ENCODE measurements at regions not wholly inside any gene's neighbourhood (a gene's known extent, or its start where the extent isn't known, plus 50 kb on each side); places are given as distances from the start of the nearest gene placed in this dataset.

DNA sequence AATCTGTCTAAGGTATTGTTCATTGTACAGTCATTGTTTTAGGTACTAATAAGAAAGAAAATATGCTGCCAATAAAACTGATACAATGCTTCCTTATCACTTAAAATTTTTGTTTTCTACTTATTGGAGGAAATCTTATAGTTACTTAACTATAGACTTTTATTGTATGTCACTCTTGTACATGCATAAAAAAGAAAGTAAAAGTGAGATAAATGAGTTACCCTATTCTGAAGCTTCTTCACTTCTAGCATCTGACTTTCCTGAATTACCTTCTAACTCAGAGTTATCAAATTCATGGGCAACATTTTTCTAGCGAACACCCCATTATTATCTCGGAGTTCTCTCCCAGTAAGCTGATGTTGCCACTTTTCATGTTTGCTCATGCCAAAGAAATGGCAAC is 504.9 kb downstream of the SH2D4B start:
- CTCF ChIA-PET (ENCODE audit: low intra/inter-chr PET ratio, low total read pairs), result no interaction called here
- in situ Hi-C loops (cut with HindIII; ENCODE audit: extremely low pct_ligation_motif_present, low pct_unique_long_range_greater_than_20kb), result no loop called here
- DNase-seq (ENCODE audit: low spot score) (no peak), ATAC-seq (no peak), FAIRE-seq (no peak)
- H3K9me3 ChIP-seq (ENCODE audit: low read length), result no peaks in the 10 kb centered on the region
- H3K79me2 ChIP-seq (ENCODE audit: insufficient read depth, low read length), result no peaks in the 10 kb centered on the region
- POLR2A ChIA-PET, result no interaction called here
- no peak overlapping the region for H2AFZ ChIP-seq (ENCODE audit: low read length)
- H3K9ac ChIP-seq (ENCODE audit: insufficient read depth, low read depth, low read length), result no peak overlapping the region
- no peaks in the 10 kb centered on the region for H3K4me1 ChIP-seq (ENCODE audit: insufficient read depth, low read length)
- H3K27ac ChIP-seq (ENCODE audit: extremely low read length, insufficient read depth, low read length), result no peak overlapping the region
- 0% methylated on average over 2 of the region's 2 CpGs for WGBS (ENCODE audit: low lambda C conversion rate)
- no peaks in the 10 kb centered on the region for H3K27me3 ChIP-seq (ENCODE audit: control insufficient read depth in 1 of 2, insufficient read depth in 2 of 2, low read length in 2 of 2)
- no peak overlapping the region for H3K4me3 ChIP-seq (replicated peaks in 1 of 3; ENCODE audit: insufficient read depth in 1 of 3, low read depth in 2 of 3, low read length in 3 of 3)
- no peak overlapping the region for H3K4me2 ChIP-seq (ENCODE audit: low read depth, low read length)
- TF ChIP-seq NR1H2 (CRISPR knock-in tag; IDR thresholded peaks at IDR 0.05; ENCODE audit: borderline replicate concordance, low read depth), result no peak
- no peak for TF ChIP-seq ZNF781 (CRISPR knock-in tag; IDR thresholded peaks at IDR 0.05; ENCODE audit: borderline replicate concordance, not compliant biosample characterization)
- TF ChIP-seq MTA1 (CRISPR knock-in tag; IDR thresholded peaks at IDR 0.05; ENCODE audit: borderline replicate concordance), result no peak
- no peak for TF ChIP-seq CHD2 (IDR thresholded peaks at IDR 0.05; ENCODE audit: low read depth, low read length)
- TF ChIP-seq ERF (CRISPR knock-in tag; IDR thresholded peaks at IDR 0.05), result no peak
- no peak for TF ChIP-seq ZC3H4 (CRISPR knock-in tag; IDR thresholded peaks at IDR 0.05; ENCODE audit: borderline replicate concordance)
- TF ChIP-seq KDM1A (CRISPR knock-in tag; IDR thresholded peaks at IDR 0.05), result no peak
- no peak for TF ChIP-seq SRSF9 (IDR thresholded peaks at IDR 0.05; ENCODE audit: borderline replicate concordance, insufficient read depth, low read depth, low read length, poor library complexity, severe bottlenecking)
- no peak for TF ChIP-seq RARG (CRISPR knock-in tag; IDR thresholded peaks at IDR 0.05; ENCODE audit: low read depth)
- TF ChIP-seq TCF12 (IDR thresholded peaks at IDR 0.05), result no peak
- TF ChIP-seq TCF12 (CRISPR knock-in tag; IDR thresholded peaks at IDR 0.05), result no peak
- H4K20me1 ChIP-seq (ENCODE audit: insufficient read depth, low read length), result no peaks in the 10 kb centered on the region
- intact Hi-C loops (cut with micrococcal nuclease; ENCODE audit: unreplicated experiment), result no loop called here
- no TSS peak for BruUV-seq (replicated peaks)
- H3K36me3 ChIP-seq (replicated peaks in 1 of 2; ENCODE audit: control insufficient read depth in 1 of 2, insufficient read depth in 2 of 2, low read length in 2 of 2), result no peaks in the 10 kb centered on the region

DNA sequence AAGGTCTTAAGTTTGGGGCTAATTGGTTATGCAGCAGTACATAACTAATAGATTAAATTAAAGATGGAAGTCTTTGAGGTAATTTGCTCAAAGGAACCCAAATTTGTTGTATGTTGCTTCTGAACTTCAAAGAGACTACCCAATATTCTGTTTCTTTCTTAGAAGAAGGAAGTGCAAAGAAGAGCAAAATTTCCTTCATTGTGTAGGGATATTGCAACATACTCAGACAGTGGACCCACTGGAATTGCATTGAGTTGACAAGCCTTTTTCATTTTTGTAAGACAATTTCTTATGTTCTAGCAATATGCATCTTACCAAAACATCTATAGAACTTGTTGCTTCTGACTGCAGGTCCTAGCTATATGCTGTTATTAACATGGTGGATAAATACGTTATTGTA is 527.8 kb downstream of the SH2D4B start:
- H2AFZ ChIP-seq (ENCODE audit: low read length), result no peak overlapping the region
- DNase-seq (ENCODE audit: low spot score) (no peak), ATAC-seq (no peak), FAIRE-seq (no peak)
- CTCF ChIA-PET (ENCODE audit: low intra/inter-chr PET ratio, low total read pairs), result no interaction called here
- no peak overlapping the region for H3K9ac ChIP-seq (ENCODE audit: insufficient read depth, low read depth, low read length)
- intact Hi-C loops (cut with micrococcal nuclease; ENCODE audit: unreplicated experiment) (no loop called here), in situ Hi-C loops (cut with HindIII; ENCODE audit: extremely low pct_ligation_motif_present, low pct_unique_long_range_greater_than_20kb) (no loop called here)
- TF ChIP-seq PITX1 (CRISPR knock-in tag; IDR thresholded peaks at IDR 0.05) (no peak), CEBPB (IDR thresholded peaks at IDR 0.05; ENCODE audit: borderline replicate concordance, low read depth, low read length) (peak; percentile 52; the same call in 1 of the 2 replicates)
- POLR2A ChIA-PET, result no interaction called here
- no peaks in the 10 kb centered on the region for H3K79me2 ChIP-seq (ENCODE audit: insufficient read depth, low read length)
- H3K4me2 ChIP-seq (ENCODE audit: low read depth, low read length), result no peak overlapping the region
- whole genome bisulfite sequencing (ENCODE audit: low lambda C conversion rate), result 0% methylated on average over 1 of the region's 1 CpG
- H3K27me3 ChIP-seq (ENCODE audit: control insufficient read depth in 1 of 2, insufficient read depth in 2 of 2, low read length in 2 of 2), result no peaks in the 10 kb centered on the region
- H3K36me3 ChIP-seq (replicated peaks in 1 of 2; ENCODE audit: control insufficient read depth in 1 of 2, insufficient read depth in 2 of 2, low read length in 2 of 2), result no peaks in the 10 kb centered on the region
- no peak overlapping the region for H3K4me3 ChIP-seq (replicated peaks in 1 of 3; ENCODE audit: insufficient read depth in 1 of 3, low read depth in 2 of 3, low read length in 3 of 3)
- H3K9me3 ChIP-seq (ENCODE audit: low read length), result peaks cover 15% of the 10 kb centered on the region
- no peaks in the 10 kb centered on the region for H3K4me1 ChIP-seq (ENCODE audit: insufficient read depth, low read length)
- H3K27ac ChIP-seq (ENCODE audit: extremely low read length, insufficient read depth, low read length), result no peak overlapping the region
- no TSS peak for BruUV-seq (replicated peaks)
- H4K20me1 ChIP-seq (ENCODE audit: insufficient read depth, low read length), result no peaks in the 10 kb centered on the region

Data from HepG2 (cell line).